Liver (tissue), 8 donors: ENCODE measurements at regions not wholly inside any gene's neighbourhood (a gene's known extent, or its start where the extent isn't known, plus 50 kb on each side); places are given as distances from the start of the nearest gene placed in this dataset.

ENCODE experiments used
- DNase-seq: peaks from one replicate; pipeline ENCODE4 v3.0.0-alpha.2; 2017; ENCODE audit warnings: low spot score
- H3K27ac ChIP-seq, 2 donors: one replicate each; pipeline ENCODE4 v1.7.0; 2013; ENCODE audit warnings: inconsistent platforms in 2 of 2, low read length in 2 of 2, control low read depth in 1 of 2, low read depth in 1 of 2, mild to moderate bottlenecking in 1 of 2
- H3K27me3 ChIP-seq, 4 donors: one replicate each; pipeline versions ENCODE4 v1.6.1 to v1.7.0; 2013; ENCODE audit warnings: low read length in 3 of 4, inconsistent platforms in 1 of 4, mild to moderate bottlenecking in 1 of 4, moderate library complexity in 1 of 4; ENCODE audit not compliant: control insufficient read depth in 4 of 4, insufficient read depth in 4 of 4
- H3K36me3 ChIP-seq, 4 donors: one replicate each; pipeline versions ENCODE4 v1.6.1 to v1.7.0; 2013; ENCODE audit warnings: low read length in 3 of 4, mild to moderate bottlenecking in 3 of 4, low read depth in 1 of 4, moderate library complexity in 1 of 4; ENCODE audit not compliant: control insufficient read depth in 4 of 4, insufficient read depth in 3 of 4
- H3K4me1 ChIP-seq, 4 donors: one replicate each; pipeline versions ENCODE4 v1.6.1 to v1.7.0; 2013; ENCODE audit warnings: low read length in 3 of 4, mild to moderate bottlenecking in 3 of 4, moderate library complexity in 1 of 4; ENCODE audit not compliant: control insufficient read depth in 4 of 4, insufficient read depth in 4 of 4
- H3K4me3 ChIP-seq, 3 donors: one replicate each; pipeline versions ENCODE4 v1.6.1 to v1.7.0; 2013; ENCODE audit warnings: low read length in 3 of 3, control low read depth in 1 of 3, low read depth in 1 of 3, mild to moderate bottlenecking in 1 of 3
- H3K9ac ChIP-seq, 2 donors: one replicate each; pipeline ENCODE4 v1.7.0; 2013; ENCODE audit warnings: low read length in 2 of 2, mild to moderate bottlenecking in 2 of 2, moderate library complexity in 2 of 2, control low read depth in 1 of 2, low read depth in 1 of 2
- H3K9me3 ChIP-seq, 4 donors: one replicate each; pipeline versions ENCODE4 v1.6.1 to v1.7.0; 2013; ENCODE audit warnings: low read length in 3 of 4; ENCODE audit not compliant: control insufficient read depth in 4 of 4
- ATF3 ChIP-seq: IDR thresholded peaks from 2 replicates; pipeline ENCODE4 v1.6.1; 2016; ENCODE audit warnings: antibody characterized with exemption
- CTCF ChIP-seq: fragments of 150-350 bp; IDR thresholded peaks from 2 replicates; pipeline ENCODE4 v1.5.1; 2017; ENCODE audit warnings: improper control_type of control experiment, low read depth, low read length; ENCODE audit not compliant: missing input control
- EGR1 ChIP-seq, 2 donors: IDR thresholded peaks; 2 replicates each; pipeline ENCODE4 v1.6.1; 2016 to 2018; ENCODE audit warnings: antibody characterized with exemption in 2 of 2, low read depth in 2 of 2
- FOXA1 ChIP-seq: IDR thresholded peaks from 2 replicates; pipeline ENCODE4 v1.6.1; 2016; ENCODE audit warnings: antibody characterized with exemption
- FOXA2 ChIP-seq: IDR thresholded peaks from 2 replicates; pipeline ENCODE4 v1.6.1; 2016; ENCODE audit warnings: antibody characterized with exemption
- GABPA ChIP-seq, 2 donors: IDR thresholded peaks in 1 of 2; conservative IDR thresholded peaks in 1 of 2; 2 replicates each; pipeline ENCODE4 v1.6.1; 2016; ENCODE audit warnings: antibody characterized with exemption in 2 of 2, mild to moderate bottlenecking in 1 of 2, moderate library complexity in 1 of 2
- HNF4A ChIP-seq, 2 donors: conservative IDR thresholded peaks; 2 replicates each; pipeline ENCODE4 v1.6.1; 2016; ENCODE audit warnings: antibody characterized with exemption in 2 of 2, mild to moderate bottlenecking in 2 of 2
- HNF4G ChIP-seq: IDR thresholded peaks from 2 replicates; pipeline ENCODE4 v1.6.1; 2016; ENCODE audit warnings: antibody characterized with exemption
- JUND ChIP-seq, 2 donors: IDR thresholded peaks; 2 replicates each; pipeline ENCODE4 v1.6.1; 2016; ENCODE audit warnings: antibody characterized with exemption in 2 of 2
- MAX ChIP-seq: IDR thresholded peaks from 2 replicates; pipeline ENCODE4 v1.6.1; 2016; ENCODE audit warnings: antibody characterized with exemption
- NR2F2 ChIP-seq: IDR thresholded peaks from 2 replicates; pipeline ENCODE4 v1.6.1; 2016; ENCODE audit warnings: antibody characterized with exemption
- RAD21 ChIP-seq, 2 donors: IDR thresholded peaks; 2 replicates each; pipeline ENCODE4 v1.6.1; 2016; ENCODE audit warnings: antibody characterized with exemption in 2 of 2, mild to moderate bottlenecking in 2 of 2
- REST ChIP-seq: IDR thresholded peaks from 2 replicates; pipeline ENCODE4 v1.6.1; 2016; ENCODE audit warnings: antibody characterized with exemption, mild to moderate bottlenecking
- RXRA ChIP-seq, 2 donors: IDR thresholded peaks; 2 replicates each; pipeline ENCODE4 v1.6.1; 2017 to 2018; ENCODE audit warnings: antibody characterized with exemption in 2 of 2, mild to moderate bottlenecking in 1 of 2
- SP1 ChIP-seq: IDR thresholded peaks from 2 replicates; pipeline ENCODE4 v1.6.1; 2018; ENCODE audit warnings: antibody characterized with exemption, mild to moderate bottlenecking
- TAF1 ChIP-seq: conservative IDR thresholded peaks from 2 replicates; pipeline ENCODE4 v1.6.1; 2016; ENCODE audit warnings: antibody characterized with exemption, mild to moderate bottlenecking
- YY1 ChIP-seq: IDR thresholded peaks from 2 replicates; pipeline ENCODE4 v1.6.1; 2016; ENCODE audit warnings: antibody characterized with exemption, mild to moderate bottlenecking
- ZBTB33 ChIP-seq: IDR thresholded peaks from 2 replicates; pipeline ENCODE4 v1.6.1; 2016; ENCODE audit warnings: antibody characterized with exemption
- WGBS: extraction: QIAGEN DNeasy Blood & Tissue Kit; methylation state at CpG from one replicate; pipeline ENCODE4 v1.1.7; 2013; 5-methylcytosine and 5-hydroxymethylcytosine counted together
- donor health status: healthy.
- donor health status: healthy.
- donor health status: healthy.
- donor health status: healthy.
- donor health status: healthy.

GRCh38 chr1:219538886-219539285, 74.0 kb downstream of the ZC3H11B start:
- no peak for DNase-seq
- Histone ChIP-seq H3K4me1 (no peaks in the 10 kb centered on the region), H3K9ac (no peak overlapping the region), H3K9me3 (no peaks in the 10 kb centered on the region), H3K4me3 (no peak overlapping the region), H3K27ac (no peak overlapping the region), H3K27me3 (peaks cover 0 to 5% (median 0%) of the 10 kb centered on the region in 4 donors), H3K36me3 (no peaks in the 10 kb centered on the region)
- 91% methylated on average over 1 of the region's 1 CpG for WGBS
- no peak for TF ChIP-seq MAX
- no peak for TF ChIP-seq CTCF
- no peak for TF ChIP-seq REST
- no peak for TF ChIP-seq FOXA1
- no peak for TF ChIP-seq EGR1 (IDR thresholded peaks at IDR 0.05; ENCODE audit: low read depth in 2 of 2)
- TF ChIP-seq SP1: no peak
- TF ChIP-seq RXRA (IDR thresholded peaks at IDR 0.05): no peak
- TF ChIP-seq FOXA2: no peak
- no peak for TF ChIP-seq HNF4A (conservative IDR thresholded peaks at IDR 0.05)
- TF ChIP-seq YY1: no peak
- no peak for TF ChIP-seq JUND (IDR thresholded peaks at IDR 0.05)
- no peak for TF ChIP-seq TAF1
- TF ChIP-seq HNF4G: no peak
- TF ChIP-seq GABPA (IDR thresholded peaks at IDR 0.05 in 1 of 2, conservative IDR thresholded peaks at IDR 0.05 in 1 of 2): no peak
- no peak for TF ChIP-seq ZBTB33
- TF ChIP-seq NR2F2: no peak
- no peak for TF ChIP-seq RAD21 (IDR thresholded peaks at IDR 0.05)

- Histone ChIP-seq H3K27me3 (peaks cover 0 to 5% (median 0%) of the 10 kb centered on the region in 4 donors), H3K36me3 (no peaks in the 10 kb centered on the region), H3K4me1 (no peaks in the 10 kb centered on the region), H3K4me3 (no peak overlapping the region), H3K9me3 (no peaks in the 10 kb centered on the region), H3K27ac (no peak overlapping the region), H3K9ac (no peak overlapping the region)
- 86% methylated on average over 2 of the region's 2 CpGs for WGBS
- no peak for DNase-seq
- TF ChIP-seq FOXA1 (no peak), HNF4G (no peak), NR2F2 (no peak), RXRA (IDR thresholded peaks at IDR 0.05) (no peak), REST (no peak), YY1 (no peak), JUND (IDR thresholded peaks at IDR 0.05) (no peak), HNF4A (conservative IDR thresholded peaks at IDR 0.05) (no peak), FOXA2 (no peak), GABPA (IDR thresholded peaks at IDR 0.05 in 1 of 2, conservative IDR thresholded peaks at IDR 0.05 in 1 of 2) (no peak), MAX (no peak), SP1 (no peak), TAF1 (no peak), ATF3 (no peak)
Measured at GRCh38 chr1:219537223-219537631, 75.7 kb downstream of the ZC3H11B start.
